ENCODE measurements at regions not wholly inside any gene's neighbourhood (a gene's known extent, or its start where the extent isn't known, plus 50 kb on each side); places are given as distances from the start of the nearest gene placed in this dataset.

- Histone ChIP-seq H3K27me3 (no peaks in the 10 kb centered on the region), H3K9me3 (no peaks in the 10 kb centered on the region), H3K4me1 (no peaks in the 10 kb centered on the region), H3K27ac (no peak overlapping the region), H3K36me3 (no peaks in the 10 kb centered on the region), H3K4me3 (no peak overlapping the region)
- ATAC-seq (ENCODE audit: low FRiP score in 2 of 2) = no peak
- TF ChIP-seq POLR2A (IDR thresholded peaks at IDR 0.05) (no peak), CTCF (IDR thresholded peaks at IDR 0.05) (no peak), POLR2AphosphoS5 (IDR thresholded peaks at IDR 0.05) (no peak), EP300 (IDR thresholded peaks at IDR 0.05) (no peak)
- DNase-seq = no peak
- WGBS, 2 donors = 52 to 64% methylated on average over 1 of the region's 1 CpG
Measured at GRCh38 chr14:26395726-26396125, 202.1 kb downstream of the NOVA1 start.

GRCh38 chr14:26394150-26394810 is 203.6 kb downstream of the NOVA1 start:
- Histone ChIP-seq H3K4me1 (no peaks in the 10 kb centered on the region), H3K36me3 (no peaks in the 10 kb centered on the region), H3K27ac (no peak overlapping the region), H3K9me3 (no peaks in the 10 kb centered on the region), H3K27me3 (no peaks in the 10 kb centered on the region), H3K4me3 (no peak overlapping the region)
- ATAC-seq (ENCODE audit: low FRiP score in 2 of 2) = no peak
- 37 to 43% methylated on average over 4 of the region's 4 CpGs for WGBS, 2 donors
- DNase-seq = no peak
- no peak for TF ChIP-seq POLR2AphosphoS5 (IDR thresholded peaks at IDR 0.05)
- TF ChIP-seq POLR2A (IDR thresholded peaks at IDR 0.05) = no peak

GRCh38 chr14:26392498-26392897 is 205.3 kb downstream of the NOVA1 start:
- TF ChIP-seq POLR2AphosphoS5 (IDR thresholded peaks at IDR 0.05) = no peak
- no peak for TF ChIP-seq EP300 (IDR thresholded peaks at IDR 0.05)
- no peak for TF ChIP-seq CTCF (IDR thresholded peaks at IDR 0.05)
- TF ChIP-seq POLR2A (IDR thresholded peaks at IDR 0.05) = no peak
- H3K27ac ChIP-seq = no peak overlapping the region
- ATAC-seq (ENCODE audit: low FRiP score in 2 of 2) (no peak), DNase-seq (no peak)
- no peaks in the 10 kb centered on the region for H3K4me1 ChIP-seq
- H3K4me3 ChIP-seq = no peak overlapping the region
- H3K9me3 ChIP-seq = no peaks in the 10 kb centered on the region
- H3K36me3 ChIP-seq = no peaks in the 10 kb centered on the region
- WGBS, 2 donors = 66 to 78% methylated on average over 7 of the region's 7 CpGs
- no peaks in the 10 kb centered on the region for H3K27me3 ChIP-seq

- WGBS, 2 donors = 74 to 81% methylated on average over 2 of the region's 2 CpGs
- DNase-seq = no peak
- Histone ChIP-seq H3K4me3 (no peak overlapping the region), H3K27me3 (no peaks in the 10 kb centered on the region), H3K4me1 (no peaks in the 10 kb centered on the region), H3K27ac (no peak overlapping the region), H3K9me3 (no peaks in the 10 kb centered on the region), H3K36me3 (no peaks in the 10 kb centered on the region)
- peak in 1 of 2 donors; percentile 85 for ATAC-seq (ENCODE audit: low FRiP score in 2 of 2)
- TF ChIP-seq POLR2AphosphoS5 (IDR thresholded peaks at IDR 0.05) = no peak
Measured at GRCh38 chr14:26389646-26390508, 208.0 kb downstream of the NOVA1 start.

- 77 to 81% methylated on average over 3 of the region's 3 CpGs for whole genome bisulfite sequencing, 2 donors
- H3K27ac ChIP-seq = no peak overlapping the region
- ATAC-seq (ENCODE audit: low FRiP score in 2 of 2) (no peak), DNase-seq (no peak)
- no peak overlapping the region for H3K4me3 ChIP-seq
- no peaks in the 10 kb centered on the region for H3K36me3 ChIP-seq
- no peak for TF ChIP-seq POLR2A (IDR thresholded peaks at IDR 0.05)
- TF ChIP-seq EP300 (IDR thresholded peaks at IDR 0.05) = no peak
- TF ChIP-seq CTCF (IDR thresholded peaks at IDR 0.05) = no peak
- no peak for TF ChIP-seq POLR2AphosphoS5 (IDR thresholded peaks at IDR 0.05)
- no peaks in the 10 kb centered on the region for H3K9me3 ChIP-seq
- no peaks in the 10 kb centered on the region for H3K27me3 ChIP-seq
- no peaks in the 10 kb centered on the region for H3K4me1 ChIP-seq
Measured at GRCh38 chr14:26385310-26385709, 212.5 kb downstream of the NOVA1 start.
